Neuronal stem cell (in vitro differentiated cells): ENCODE measurements at regions not wholly inside any gene's neighbourhood (a gene's known extent, or its start where the extent isn't known, plus 50 kb on each side); places are given as distances from the start of the nearest gene placed in this dataset.

ENCODE experiments used
- DNase-seq: peaks from one replicate; pipeline ENCODE4 v3.0.0-alpha.2; 2013; ENCODE audit warnings: low spot score
- H2AFZ ChIP-seq: one replicate; pipeline ENCODE4 v1.6.1; 2013; ENCODE audit warnings: mild to moderate bottlenecking, low read length, inconsistent platforms
- H2AK5ac ChIP-seq: 2 replicates; pipeline ENCODE4 v1.6.1; 2013; ENCODE audit warnings: low read depth, mild to moderate bottlenecking, inconsistent platforms, low read length, moderate library complexity, mixed read lengths
- H2BK120ac ChIP-seq: 2 replicates; pipeline ENCODE4 v1.6.1; 2013; ENCODE audit warnings: low read depth, mild to moderate bottlenecking, inconsistent platforms, low read length, moderate library complexity, mixed read lengths
- H2BK12ac ChIP-seq: one replicate; pipeline ENCODE4 v1.6.1; 2013; ENCODE audit warnings: low read length, inconsistent platforms
- H2BK15ac ChIP-seq: 2 replicates; pipeline ENCODE4 v1.6.1; 2013; ENCODE audit warnings: mild to moderate bottlenecking, low read length, inconsistent platforms, mixed read lengths
- H2BK5ac ChIP-seq: one replicate; pipeline ENCODE4 v1.6.1; 2013; ENCODE audit warnings: inconsistent platforms, mild to moderate bottlenecking, low read length, moderate library complexity
- H3K14ac ChIP-seq: one replicate; pipeline ENCODE4 v1.6.1; 2013; ENCODE audit warnings: low read length, inconsistent platforms
- H3K18ac ChIP-seq: 2 replicates; pipeline ENCODE4 v1.6.1; 2013; ENCODE audit warnings: low read length, inconsistent platforms
- H3K23ac ChIP-seq: 2 replicates; pipeline ENCODE4 v1.6.1; 2013; ENCODE audit warnings: low read depth, mild to moderate bottlenecking, mixed read lengths, low read length, inconsistent platforms; ENCODE audit not compliant: poor library complexity
- H3K27ac ChIP-seq: replicated peaks from 3 replicates; pipeline ENCODE4 v1.5.1; 2013; ENCODE audit warnings: low read length, inconsistent platforms
- H3K27me3 ChIP-seq, 3 experiments: 2 replicates each; pipeline ENCODE4 v1.6.1; 2013; ENCODE audit warnings: low read length in 3 of 3, mild to moderate bottlenecking in 2 of 3, inconsistent platforms in 1 of 3, low read depth in 1 of 3, mixed read lengths in 1 of 3, moderate library complexity in 1 of 3; ENCODE audit not compliant: control insufficient read depth in 3 of 3, insufficient read depth in 3 of 3
- H3K36me3 ChIP-seq, 2 donors: replicated peaks in 1 of 2; 2 replicates each; pipeline ENCODE4 v1.6.1; 2013; ENCODE audit warnings: low read length in 2 of 2; ENCODE audit not compliant: control insufficient read depth in 2 of 2, insufficient read depth in 2 of 2
- H3K4ac ChIP-seq: 2 replicates; pipeline ENCODE4 v1.6.1; 2013; ENCODE audit warnings: inconsistent platforms, mild to moderate bottlenecking, low read length, moderate library complexity
- H3K4me1 ChIP-seq, 2 donors: 1 replicate in 1 of 2; 2 replicates in 1 of 2; pipeline ENCODE4 v1.6.1; 2013; ENCODE audit warnings: low read length in 2 of 2, low read depth in 1 of 2; ENCODE audit not compliant: control insufficient read depth in 2 of 2, insufficient read depth in 1 of 2
- H3K4me2 ChIP-seq: one replicate; pipeline ENCODE4 v1.6.1; 2013; ENCODE audit warnings: mild to moderate bottlenecking, low read length, inconsistent platforms; ENCODE audit not compliant: insufficient read depth, poor library complexity, severe bottlenecking
- H3K4me3 ChIP-seq, 2 donors: 2 replicates each; pipeline ENCODE4 v1.5.1; 2013; ENCODE audit warnings: low read length in 2 of 2, mild to moderate bottlenecking in 2 of 2, inconsistent platforms in 1 of 2, moderate library complexity in 1 of 2
- H3K79me1 ChIP-seq: one replicate; pipeline ENCODE4 v1.6.1; 2013; ENCODE audit warnings: low read depth, mild to moderate bottlenecking, inconsistent platforms, low read length, moderate library complexity
- H3K9ac ChIP-seq: one replicate; pipeline ENCODE4 v1.6.1; 2013; ENCODE audit warnings: mild to moderate bottlenecking, low read depth, low read length, inconsistent platforms; ENCODE audit not compliant: poor library complexity
- H3K9me3 ChIP-seq, 2 donors: replicated peaks in 1 of 2; 2 replicates each; pipeline versions ENCODE3 to v1.6.1; 2013; ENCODE audit warnings: low read length in 2 of 2, mild to moderate bottlenecking in 2 of 2, inconsistent platforms in 1 of 2, low read depth in 1 of 2, mixed read lengths in 1 of 2, moderate library complexity in 1 of 2; ENCODE audit not compliant: control insufficient read depth in 2 of 2, insufficient read depth in 1 of 2
- H4K8ac ChIP-seq: one replicate; pipeline ENCODE4 v1.6.1; 2013; ENCODE audit warnings: low read depth, mild to moderate bottlenecking, inconsistent platforms, low read length, moderate library complexity
- H4K91ac ChIP-seq: one replicate; pipeline ENCODE4 v1.6.1; 2013; ENCODE audit warnings: low read length, low read depth, mild to moderate bottlenecking, inconsistent platforms; ENCODE audit not compliant: poor library complexity
- WGBS, 2 donors: extraction: QIAGEN DNeasy Blood & Tissue Kit; methylation state at CpG; one replicate each; pipeline ENCODE4 v1.1.7; 2013; ENCODE audit warnings: missing lambda C conversion rate in 2 of 2, mixed read lengths in 1 of 2; ENCODE audit not compliant: insufficient read length in 2 of 2, insufficient replicate concordance in 1 of 2; ENCODE audit errors: extremely low coverage in 2 of 2; 5-methylcytosine and 5-hydroxymethylcytosine counted together

DNA sequence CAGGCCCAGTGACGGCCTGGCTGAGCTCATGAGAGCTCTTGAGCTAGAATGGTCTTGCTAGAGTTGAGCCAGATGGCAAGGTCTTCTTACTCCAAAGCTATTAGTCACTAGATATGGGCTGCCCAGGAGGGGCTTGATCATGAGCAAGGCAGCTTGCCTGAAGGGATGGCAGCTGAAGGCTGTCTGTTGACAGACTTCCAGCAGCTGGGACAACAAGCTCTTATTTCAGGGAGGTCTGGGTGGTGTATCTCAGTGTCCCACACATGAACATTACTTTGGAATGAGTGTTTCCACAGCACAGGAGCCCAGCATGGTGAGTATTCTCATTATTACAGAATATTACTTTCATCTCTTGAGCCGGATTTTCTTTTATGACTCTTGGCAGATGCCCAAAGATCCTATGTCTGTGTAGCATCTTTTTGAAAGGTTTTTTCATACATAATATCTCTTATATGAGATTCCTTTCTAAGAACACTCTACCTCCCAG is 414.1 kb downstream of the ARHGEF28 start:
- Histone ChIP-seq H3K4me1 (peaks cover 2 to 5% of the 10 kb centered on the region in 2 donors), H2AK5ac (no peak overlapping the region), H2BK12ac (peak overlapping the region; percentile 25), H3K4ac (no peak overlapping the region), H3K27me3 (no peaks in the 10 kb centered on the region), H3K4me3 (no peak overlapping the region), H3K14ac (no peak overlapping the region), H2BK15ac (no peak overlapping the region), H3K36me3 (no peaks in the 10 kb centered on the region), H3K9me3 (no peaks in the 10 kb centered on the region), H3K18ac (no peak overlapping the region), H4K91ac (no peak overlapping the region), H3K4me2 (no peak overlapping the region), H2BK5ac (no peak overlapping the region), H4K8ac (no peak overlapping the region), H2BK120ac (no peak overlapping the region), H3K23ac (no peak overlapping the region), H2AFZ (no peak overlapping the region), H3K79me1 (no peaks in the 10 kb centered on the region), H3K27ac (no peak overlapping the region), H3K9ac (no peak overlapping the region)
- WGBS, 2 donors: no CpG with 5 or more reads among the region's 2 CpGs
- DNase-seq: no peak

DNA sequence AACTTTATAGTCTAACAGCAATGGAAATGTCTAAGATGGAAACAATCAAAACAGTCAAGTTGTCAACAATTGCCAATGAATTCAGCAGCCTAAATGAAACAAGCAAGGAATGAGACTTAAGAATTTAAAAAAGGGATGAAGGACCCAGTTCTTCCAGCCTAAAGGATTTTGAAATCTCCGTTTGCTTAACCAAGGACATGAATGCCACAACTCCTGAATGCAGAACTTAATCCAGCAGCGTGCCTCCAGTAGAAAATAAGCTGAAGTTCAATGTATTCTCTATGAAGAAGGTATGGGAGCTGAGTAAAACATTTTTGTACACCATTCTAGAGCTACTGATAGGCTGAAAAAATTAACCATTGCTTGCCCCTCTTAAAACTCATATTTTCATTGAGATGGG is 411.3 kb downstream of the ARHGEF28 start:
- no peak overlapping the region for H3K4ac ChIP-seq
- no peak overlapping the region for H4K8ac ChIP-seq
- no peak overlapping the region for H3K9ac ChIP-seq
- H2AFZ ChIP-seq: no peak overlapping the region
- H3K36me3 ChIP-seq: no peaks in the 10 kb centered on the region
- no peaks in the 10 kb centered on the region for H3K27me3 ChIP-seq
- H3K4me1 ChIP-seq: peaks cover 0 to 7% of the 10 kb centered on the region in 2 donors
- H3K4me3 ChIP-seq: no peak overlapping the region
- no peak for DNase-seq
- no peak overlapping the region for H3K23ac ChIP-seq
- no peak overlapping the region for H3K14ac ChIP-seq
- no peak overlapping the region for H3K27ac ChIP-seq
- H4K91ac ChIP-seq: no peak overlapping the region
- no peaks in the 10 kb centered on the region for H3K79me1 ChIP-seq
- no peak overlapping the region for H2BK12ac ChIP-seq
- H3K9me3 ChIP-seq: no peaks in the 10 kb centered on the region
- no peak overlapping the region for H2BK120ac ChIP-seq
- no CpG with 5 or more reads among the region's 2 CpGs for WGBS, 2 donors
- H2BK15ac ChIP-seq: no peak overlapping the region
- H3K18ac ChIP-seq: no peak overlapping the region
- H2AK5ac ChIP-seq: no peak overlapping the region
- no peak overlapping the region for H3K4me2 ChIP-seq
- no peak overlapping the region for H2BK5ac ChIP-seq

DNA sequence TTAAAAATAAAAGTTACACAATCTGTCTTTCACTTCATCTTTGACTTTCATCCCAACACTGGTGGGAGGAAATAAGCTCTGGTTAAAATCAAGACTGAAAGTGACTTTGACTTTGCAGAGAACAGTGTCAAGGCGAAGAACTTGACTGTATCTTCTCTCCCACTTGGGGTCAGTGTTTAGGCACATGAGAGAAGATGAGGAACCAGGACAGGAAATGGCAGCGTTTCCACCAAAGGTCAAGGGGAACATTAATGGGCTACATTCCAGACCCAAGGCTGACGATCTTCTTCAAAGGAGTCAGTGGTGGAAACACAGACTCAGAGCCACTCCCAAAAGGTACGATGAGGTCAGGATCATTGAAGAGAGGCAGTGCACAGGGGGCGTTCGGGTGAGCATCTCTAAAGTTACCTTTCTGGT is 409.5 kb downstream of the ARHGEF28 start:
- Histone ChIP-seq H3K23ac (no peak overlapping the region), H3K36me3 (no peaks in the 10 kb centered on the region), H3K4me2 (no peak overlapping the region), H2BK15ac (no peak overlapping the region), H3K4me3 (no peak overlapping the region), H3K18ac (no peak overlapping the region), H2BK5ac (no peak overlapping the region), H2AK5ac (no peak overlapping the region), H2AFZ (no peak overlapping the region), H4K8ac (no peak overlapping the region), H3K27me3 (no peaks in the 10 kb centered on the region), H3K9me3 (no peaks in the 10 kb centered on the region), H3K14ac (no peak overlapping the region), H3K27ac (no peak overlapping the region), H3K9ac (no peak overlapping the region), H4K91ac (no peak overlapping the region), H3K79me1 (no peaks in the 10 kb centered on the region), H3K4me1 (peaks cover 3 to 12% of the 10 kb centered on the region in 2 donors), H3K4ac (no peak overlapping the region), H2BK120ac (no peak overlapping the region), H2BK12ac (no peak overlapping the region)
- no CpG with 5 or more reads among the region's 6 CpGs for WGBS, 2 donors
- DNase-seq: no peak

DNA sequence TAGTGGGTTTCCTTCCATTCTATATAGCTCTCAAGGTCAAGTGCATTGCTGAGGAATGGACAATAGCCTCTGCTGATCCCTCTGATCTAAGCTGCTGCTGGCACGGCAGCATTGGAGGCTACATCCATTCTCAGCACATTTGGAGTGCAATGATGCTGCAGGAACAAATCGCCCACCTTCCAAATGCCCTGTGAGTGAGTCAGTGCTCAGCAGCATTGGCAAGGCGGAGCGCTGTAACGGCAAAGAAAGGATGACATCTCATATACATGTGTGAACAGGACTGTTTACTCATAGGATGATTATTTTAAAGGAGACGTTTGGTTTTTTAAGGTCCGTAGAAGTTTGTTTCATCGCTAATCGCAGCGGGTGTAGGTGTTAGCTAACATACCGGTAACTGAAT is 408.7 kb downstream of the ARHGEF28 start:
- Histone ChIP-seq H2AFZ (no peak overlapping the region), H3K9ac (no peak overlapping the region), H3K9me3 (no peaks in the 10 kb centered on the region), H3K27me3 (no peaks in the 10 kb centered on the region), H2BK12ac (no peak overlapping the region), H3K4me1 (peaks cover 3 to 12% of the 10 kb centered on the region in 2 donors), H2BK5ac (no peak overlapping the region), H4K8ac (no peak overlapping the region), H3K4me3 (no peak overlapping the region), H2AK5ac (no peak overlapping the region), H3K4me2 (no peak overlapping the region), H2BK120ac (no peak overlapping the region), H3K36me3 (no peaks in the 10 kb centered on the region), H4K91ac (no peak overlapping the region), H3K27ac (no peak overlapping the region), H3K79me1 (no peaks in the 10 kb centered on the region), H3K4ac (no peak overlapping the region), H2BK15ac (no peak overlapping the region), H3K18ac (no peak overlapping the region), H3K14ac (no peak overlapping the region), H3K23ac (no peak overlapping the region)
- no peak for DNase-seq
- WGBS, 2 donors: no CpG with 5 or more reads among the region's 11 CpGs
